ENCODE measurements at regions not wholly inside any gene's neighbourhood (a gene's known extent, or its start where the extent isn't known, plus 50 kb on each side); places are given as distances from the start of the nearest gene placed in this dataset.

DNA sequence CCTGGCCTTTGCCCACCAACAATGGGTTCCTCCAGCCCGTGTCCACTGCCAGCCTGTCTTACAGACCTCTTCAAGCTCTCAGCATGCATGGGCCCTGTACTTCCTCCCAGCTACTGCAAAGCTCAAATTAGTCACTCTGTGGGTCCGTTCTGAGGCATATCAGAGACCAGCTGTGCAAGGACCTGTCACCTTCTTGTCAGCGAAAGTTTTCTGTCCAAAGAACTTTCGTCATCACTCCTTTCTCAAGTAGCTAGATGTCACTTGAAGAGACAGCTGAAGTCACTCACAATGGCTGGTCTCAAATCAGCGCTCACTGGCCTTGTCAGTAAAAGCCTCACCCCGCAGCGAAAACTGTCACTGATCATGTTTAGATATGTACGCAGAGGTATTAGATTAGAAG, 91.4 kb upstream of the DYNLRB2 start:
- Histone ChIP-seq H3K4me1 (ENCODE audit: insufficient read depth, low read length) (no peaks in the 10 kb centered on the region), H4K20me1 (ENCODE audit: control insufficient read depth, insufficient read depth, insufficient read length) (no peaks in the 10 kb centered on the region), H2BK12ac (ENCODE audit: insufficient read length, low read depth, low read length) (no peak overlapping the region), H2BK20ac (ENCODE audit: low read depth, low read length, poor library complexity, severe bottlenecking) (no peak overlapping the region), H2AK5ac (ENCODE audit: insufficient read length, low read length) (no peak overlapping the region), H3K4ac (ENCODE audit: low read depth, low read length) (no peak overlapping the region), H3K23me2 (ENCODE audit: insufficient read length, low read depth, low read length, poor library complexity, severe bottlenecking) (no peaks in the 10 kb centered on the region), H2BK15ac (ENCODE audit: low read depth, low read length) (no peak overlapping the region), H3K27me3 (ENCODE audit: insufficient read depth, low read length) (no peaks in the 10 kb centered on the region), H3K14ac (ENCODE audit: insufficient read depth, low read length) (no peak overlapping the region), H2AFZ (ENCODE audit: low read length) (no peak overlapping the region), H4K5ac (ENCODE audit: insufficient read length, low read depth, low read length) (no peak overlapping the region), H3K18ac (ENCODE audit: insufficient read length, low read depth, low read length) (no peak overlapping the region), H3T11ph (ENCODE audit: low read length) (no peak overlapping the region), H2BK120ac (ENCODE audit: low read depth, low read length, poor library complexity, severe bottlenecking) (no peak overlapping the region), H3K4me2 (ENCODE audit: insufficient read depth, insufficient read length, low read length) (no peak overlapping the region), H2BK5ac (ENCODE audit: insufficient read length, low read length) (no peak overlapping the region), H3K79me1 (ENCODE audit: insufficient read depth, low read depth, low read length, poor library complexity, severe bottlenecking) (no peaks in the 10 kb centered on the region), H3K9me3 (ENCODE audit: control insufficient read depth, low read depth, low read length) (no peaks in the 10 kb centered on the region), H3K79me2 (ENCODE audit: insufficient read depth, low read length) (no peaks in the 10 kb centered on the region), H3K27ac (ENCODE audit: insufficient read length, low read depth, low read length) (no peak overlapping the region), H3K56ac (ENCODE audit: insufficient read length, low read depth, low read length) (no peak overlapping the region), H3K9ac (ENCODE audit: extremely low read depth, insufficient read length, low read length) (no peak overlapping the region), H3K23ac (ENCODE audit: insufficient read length, low read depth, low read length) (no peak overlapping the region), H4K8ac (replicated peaks; ENCODE audit: insufficient read length, low read depth, low read length) (no peak overlapping the region), H4K91ac (ENCODE audit: insufficient read length, low read depth, low read length) (no peak overlapping the region)
- H3K36me3 Mint-ChIP-seq (ENCODE audit: insufficient read depth in 1 of 3, low read depth in 3 of 3): no peaks in the 10 kb centered on the region
- H3K27me3 Mint-ChIP-seq (ENCODE audit: low read depth): no peaks in the 10 kb centered on the region; the same call in none of the 2 replicates
- TF ChIP-seq CTCF (conservative IDR thresholded peaks at IDR 0.05): no peak
- DNase-seq: no peak
- no peak overlapping the region for H3K4me3 Mint-ChIP-seq
- no CpG with 5 or more reads among the region's 8 CpGs for WGBS (ENCODE audit: extremely low coverage, insufficient read length, low lambda C conversion rate)
- H3K4me1 Mint-ChIP-seq: no peaks in the 10 kb centered on the region
- H3K27ac Mint-ChIP-seq: no peak overlapping the region
- H3K9me3 Mint-ChIP-seq: no peaks in the 10 kb centered on the region

Measured in H9 (cell line).